ENCODE measurements at regions not wholly inside any gene's neighbourhood (a gene's known extent, or its start where the extent isn't known, plus 50 kb on each side); places are given as distances from the start of the nearest gene placed in this dataset.

DNA sequence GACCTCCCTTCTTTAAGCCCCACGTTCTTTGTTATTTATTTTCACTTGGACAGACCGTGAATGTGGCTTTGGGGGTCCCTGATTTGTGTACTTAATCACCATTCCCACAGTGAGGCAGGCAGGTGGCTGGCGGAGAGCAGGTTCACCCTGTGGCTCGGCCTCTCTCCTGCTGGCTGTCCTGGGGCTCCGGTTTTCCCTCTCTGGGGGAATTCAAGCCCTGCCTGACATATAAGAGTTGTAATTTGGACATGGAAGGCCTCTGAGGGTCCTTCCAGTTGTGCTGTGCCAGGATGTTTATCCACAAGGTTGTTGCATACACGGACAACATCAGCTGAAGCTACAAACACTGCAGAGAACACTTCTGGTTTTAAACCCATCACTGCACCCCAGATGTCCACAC lies 824.5 kb downstream of the TBC1D22A start:
- Histone ChIP-seq H3K9me1 (ENCODE audit: insufficient read depth, low read length) (no peaks in the 10 kb centered on the region), H4K5ac (ENCODE audit: low read depth, low read length) (no peak overlapping the region), H2BK120ac (ENCODE audit: low read depth, low read length) (no peak overlapping the region), H3K14ac (replicated peaks; ENCODE audit: low read depth, low read length) (no peak overlapping the region), H3K18ac (ENCODE audit: low read depth, low read length) (no peak overlapping the region), H3K9ac (ENCODE audit: low read depth, low read length) (no peak overlapping the region), H2BK15ac (ENCODE audit: low read depth, low read length) (no peak overlapping the region), H2AK9ac (replicated peaks; ENCODE audit: low read depth, low read length, poor library complexity) (no peak overlapping the region), H3K36me3 (ENCODE audit: control insufficient read depth, insufficient read depth, low read length) (no peaks in the 10 kb centered on the region), H3K27ac (ENCODE audit: insufficient read depth, low read length) (no peak overlapping the region), H3K27me3 (ENCODE audit: control insufficient read depth, insufficient read depth, low read length) (no peaks in the 10 kb centered on the region), H3K56ac (ENCODE audit: extremely low read depth, insufficient read depth, low read length) (no peak overlapping the region), H2BK20ac (ENCODE audit: low read depth, low read length) (no peak overlapping the region), H4K8ac (ENCODE audit: low read depth in 2 of 2, low read length in 2 of 2) (no peak overlapping the region), H3K23ac (ENCODE audit: low read depth, low read length) (no peak overlapping the region), H3K4me1 (ENCODE audit: control insufficient read depth, insufficient read depth, low read length) (no peaks in the 10 kb centered on the region), H2AK5ac (ENCODE audit: low read depth, low read length) (no peak overlapping the region), H3K4ac (ENCODE audit: low read depth, low read length) (no peak overlapping the region), H3K4me3 (ENCODE audit: insufficient read depth, low read depth, low read length) (no peak overlapping the region), H4K91ac (ENCODE audit: insufficient read depth, low read depth, low read length) (no peak overlapping the region), H3K9me3 (ENCODE audit: control insufficient read depth, insufficient read depth, low read length) (peaks cover 34% of the 10 kb centered on the region), H2BK5ac (ENCODE audit: low read depth, low read length, poor library complexity, severe bottlenecking) (no peak overlapping the region), H4K20me1 (ENCODE audit: insufficient read depth, low read length) (no peaks in the 10 kb centered on the region), H3K79me1 (ENCODE audit: low read depth in 1 of 2, low read length in 2 of 2) (no peaks in the 10 kb centered on the region), H2AFZ (replicated peaks; ENCODE audit: low read length, poor library complexity) (no peak overlapping the region), H3K4me2 (ENCODE audit: low read depth, low read length) (no peak overlapping the region)
- no peak for TF ChIP-seq CEBPB (IDR thresholded peaks at IDR 0.05; ENCODE audit: low read depth, low read length)
- TF ChIP-seq MXI1 (IDR thresholded peaks at IDR 0.05; ENCODE audit: borderline replicate concordance, low read depth, low read length), result no peak
- no peak for TF ChIP-seq NFE2L2 (IDR thresholded peaks at IDR 0.05; ENCODE audit: low read depth, low read length)
- TF ChIP-seq MAZ (IDR thresholded peaks at IDR 0.05; ENCODE audit: borderline replicate concordance, low read depth, low read length), result no peak
- TF ChIP-seq RFX5 (IDR thresholded peaks at IDR 0.05; ENCODE audit: low read depth, low read length), result no peak
- TF ChIP-seq CHD1 (IDR thresholded peaks at IDR 0.05; ENCODE audit: low read depth, low read length), result no peak
- TF ChIP-seq CTCF (conservative IDR thresholded peaks at IDR 0.05; ENCODE audit: low read depth, low read length), result no peak
- no peak for TF ChIP-seq RCOR1 (IDR thresholded peaks at IDR 0.05; ENCODE audit: insufficient replicate concordance, low read length)
- no peak for TF ChIP-seq BHLHE40 (IDR thresholded peaks at IDR 0.05; ENCODE audit: low read depth, low read length)
- TF ChIP-seq MAFK (IDR thresholded peaks at IDR 0.05; ENCODE audit: low read depth, low read length), result no peak
- TF ChIP-seq, protein P1, sequence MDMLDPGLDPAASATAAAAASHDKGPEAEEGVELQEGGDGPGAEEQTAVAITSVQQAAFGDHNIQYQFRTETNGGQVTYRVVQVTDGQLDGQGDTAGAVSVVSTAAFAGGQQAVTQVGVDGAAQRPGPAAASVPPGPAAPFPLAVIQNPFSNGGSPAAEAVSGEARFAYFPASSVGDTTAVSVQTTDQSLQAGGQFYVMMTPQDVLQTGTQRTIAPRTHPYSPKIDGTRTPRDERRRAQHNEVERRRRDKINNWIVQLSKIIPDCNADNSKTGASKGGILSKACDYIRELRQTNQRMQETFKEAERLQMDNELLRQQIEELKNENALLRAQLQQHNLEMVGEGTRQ (IDR thresholded peaks at IDR 0.05; ENCODE audit: low read depth, low read length), result no peak
- TF ChIP-seq FOS (IDR thresholded peaks at IDR 0.05; ENCODE audit: low read depth, low read length), result no peak
- no peak for TF ChIP-seq ELK1 (IDR thresholded peaks at IDR 0.05; ENCODE audit: borderline replicate concordance, low read depth, low read length)
- TF ChIP-seq POLR2A (IDR thresholded peaks at IDR 0.05; ENCODE audit: low read depth, low read length), result no peak
- TF ChIP-seq RAD21 (IDR thresholded peaks at IDR 0.05; ENCODE audit: low read length), result no peak
- TF ChIP-seq SMC3 (IDR thresholded peaks at IDR 0.05; ENCODE audit: low read depth, low read length), result no peak
- no CpG with 5 or more reads among the region's 6 CpGs for WGBS, 2 experiments (ENCODE audit: extremely low coverage in 2 of 2, insufficient read length in 1 of 2)
- ATAC-seq (ENCODE audit: low read depth) (no peak), DNase-seq (no peak)
- no TSS peak for BruUV-seq (replicated peaks)
- CTCF ChIA-PET, result no interaction called here
- POLR2A ChIA-PET (ENCODE audit: unreplicated experiment), result no interaction called here
- intact Hi-C loops (cut with micrococcal nuclease), result no loop called here
- in situ Hi-C loops (cut with MboI; ENCODE audit: low sequenced_read_pairs), result no loop called here
- dilution Hi-C loops (cut with HindIII; ENCODE audit: low sequenced_read_pairs, unreplicated experiment), result no loop called here

Measured in IMR-90 (cell line).